GM18511 (cell line): ENCODE measurements at regions not wholly inside any gene's neighbourhood (a gene's known extent, or its start where the extent isn't known, plus 50 kb on each side); places are given as distances from the start of the nearest gene placed in this dataset.
"Not testable (repeated sequence)": the region's sequence is repeated elsewhere in the genome, so short reads cannot be mapped to it uniquely, and the experiment has no call there.

Experiments used
- ATAC-seq: cut with Tn5 transposase; IDR thresholded peaks from one replicate; pipeline ENCODE4 v1.9.1; 2021; ENCODE audit warnings: mild to moderate bottlenecking, moderate library complexity; ENCODE audit not compliant: unreplicated experiment

DNA sequence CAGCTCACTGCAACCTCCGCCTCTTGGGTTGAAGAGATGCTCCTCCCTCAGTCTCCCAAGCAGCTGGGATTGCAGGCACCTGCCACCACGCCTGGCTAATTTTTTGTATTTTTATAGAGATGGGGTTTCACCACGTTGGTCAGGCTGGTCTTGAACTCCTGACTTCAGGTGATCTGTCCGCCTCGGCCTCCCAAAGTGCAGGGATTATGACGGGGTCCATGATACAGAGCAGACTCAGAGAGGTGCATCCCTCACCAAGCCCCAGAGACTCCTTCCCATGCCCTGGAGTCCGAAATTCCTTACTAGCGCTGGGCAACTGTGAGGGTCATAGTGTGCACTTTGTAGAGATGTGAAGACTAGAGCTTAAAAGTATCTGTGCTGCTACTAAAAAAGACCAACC lies 99.8 kb upstream of the IRX4 start:
- not testable (repeated sequence) for ATAC-seq

GRCh38 chr5:1975898-1976765 lies 93.4 kb upstream of the IRX4 start:
- ATAC-seq: no peak

DNA sequence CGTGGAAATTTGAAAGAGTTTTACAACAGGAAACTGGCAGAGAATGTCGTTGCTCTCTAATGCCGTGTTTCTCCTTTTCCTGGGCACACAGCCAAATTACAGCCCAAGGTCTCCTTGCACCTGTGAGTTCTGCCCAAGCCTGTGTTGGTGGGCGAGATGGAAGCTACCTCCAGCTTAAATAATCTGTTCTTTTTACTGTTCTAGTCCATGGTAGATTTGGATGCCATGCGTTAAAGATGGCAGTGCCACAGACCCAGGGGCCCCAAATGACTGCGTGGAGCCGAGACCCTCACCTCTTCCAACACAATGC lies 92.6 kb upstream of the IRX4 start:
- no peak for ATAC-seq

GRCh38 chr5:1974501-1975405 lies 92.0 kb upstream of the IRX4 start:
- ATAC-seq: no peak

DNA sequence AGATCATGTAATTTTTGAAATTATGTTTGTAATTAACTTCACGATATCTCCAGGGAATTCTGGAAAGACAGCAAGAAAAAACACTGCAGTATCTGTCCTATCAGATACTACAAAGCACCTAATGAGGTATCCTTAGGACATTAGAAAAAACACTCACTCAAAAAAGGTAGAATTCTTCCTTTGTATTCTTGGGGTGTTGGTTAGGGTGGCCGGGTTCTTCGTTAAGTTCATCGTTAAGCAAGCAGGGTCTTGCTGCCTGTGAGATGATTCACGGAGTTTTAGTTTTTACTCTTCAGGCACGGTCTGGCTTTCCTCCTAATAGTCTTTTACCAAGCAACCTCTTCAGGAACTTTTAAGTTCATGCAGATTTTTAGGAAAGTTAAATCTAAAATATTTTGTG lies 91.4 kb upstream of the IRX4 start:
- ATAC-seq: no peak

DNA sequence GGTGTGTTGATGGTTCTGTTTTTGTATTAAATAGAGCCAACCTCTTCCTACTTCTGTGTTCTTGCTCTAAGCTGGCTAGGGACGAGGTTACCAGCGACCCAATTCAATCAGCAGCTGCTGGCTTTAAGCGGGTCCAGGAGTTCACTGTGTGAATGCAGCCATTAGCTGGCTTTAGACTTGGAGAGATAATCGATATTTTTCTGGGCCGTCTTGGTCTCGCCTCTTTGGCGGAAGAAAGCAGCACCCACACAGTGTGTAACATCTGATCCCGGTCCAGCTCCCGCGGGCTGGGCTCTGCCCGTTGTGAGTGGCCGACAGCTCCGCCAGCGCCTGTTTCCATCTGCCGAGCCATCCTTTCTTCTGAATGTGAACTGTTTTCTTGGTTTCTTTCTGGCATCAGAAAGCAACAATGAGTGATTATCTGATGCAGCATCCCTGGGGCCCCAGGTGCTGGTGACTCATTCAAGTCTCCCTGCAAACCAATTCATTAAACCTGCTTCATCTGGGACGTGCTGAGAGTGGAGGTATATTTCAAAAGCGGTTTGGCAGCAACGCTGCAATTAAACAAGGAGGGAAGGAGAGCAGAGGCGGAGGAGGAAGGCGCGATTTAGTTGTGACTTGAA lies 90.8 kb upstream of the IRX4 start:
- no peak for ATAC-seq

DNA sequence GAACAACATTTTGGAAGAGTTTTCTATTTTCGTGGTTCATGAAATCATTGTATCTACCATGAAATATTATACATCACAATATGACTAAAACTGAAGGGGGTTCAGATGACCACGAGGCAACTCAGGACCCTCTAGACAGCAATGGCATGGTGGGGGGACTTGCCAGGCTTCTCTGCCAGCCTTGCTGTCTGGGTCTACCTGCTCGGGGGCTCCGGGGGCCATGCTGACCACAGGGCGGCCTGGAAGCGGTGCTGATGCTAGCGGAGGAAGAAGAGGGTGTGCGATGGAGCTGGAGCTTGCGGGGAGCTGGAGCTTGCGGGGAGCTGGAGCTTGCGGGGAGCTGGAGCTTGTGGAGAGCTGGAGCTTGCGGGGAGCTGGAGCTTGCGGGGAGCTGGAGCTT lies 89.2 kb upstream of the IRX4 start:
- no peak for ATAC-seq

- ATAC-seq: no peak
These were observed 85.0 kb upstream of the IRX4 start for GRCh38 chr5:1967736-1968135.

DNA sequence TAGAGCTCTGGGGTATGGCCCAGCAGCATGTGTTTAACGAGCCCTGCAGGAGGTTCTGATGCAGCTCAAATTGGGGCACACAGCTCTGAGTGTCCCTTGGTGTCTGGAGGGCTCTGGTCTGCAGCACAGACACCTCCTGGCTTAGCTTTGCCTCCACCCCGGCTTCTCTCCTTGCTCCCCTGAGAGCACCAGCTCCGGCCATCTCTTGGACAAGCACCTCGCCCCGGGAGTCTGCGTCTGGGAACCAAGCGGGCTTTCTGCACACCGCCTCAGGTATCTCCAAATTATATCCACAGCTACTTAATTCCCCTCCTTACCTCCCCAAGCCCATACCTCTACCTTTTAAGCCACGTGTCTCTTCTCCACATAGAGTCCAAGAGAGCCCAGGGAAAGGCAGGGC lies 83.7 kb upstream of the IRX4 start:
- no peak for ATAC-seq

- ATAC-seq: no peak
These were observed 83.2 kb upstream of the IRX4 start for GRCh38 chr5:1965925-1966324.

GRCh38 chr5:1963941-1964451 lies 81.3 kb upstream of the IRX4 start:
- ATAC-seq: no peak

GRCh38 chr5:1963358-1963757 lies 80.6 kb upstream of the IRX4 start:
- ATAC-seq: no peak

- no peak for ATAC-seq
These were observed 80.1 kb upstream of the IRX4 start for GRCh38 chr5:1962619-1963355.

GRCh38 chr5:1961952-1962595 lies 79.3 kb upstream of the IRX4 start:
- no peak for ATAC-seq

- ATAC-seq: no peak
These were observed 78.7 kb upstream of the IRX4 start for GRCh38 chr5:1961304-1961946.

GRCh38 chr5:1960595-1961303 lies 78.0 kb upstream of the IRX4 start:
- no peak for ATAC-seq

DNA sequence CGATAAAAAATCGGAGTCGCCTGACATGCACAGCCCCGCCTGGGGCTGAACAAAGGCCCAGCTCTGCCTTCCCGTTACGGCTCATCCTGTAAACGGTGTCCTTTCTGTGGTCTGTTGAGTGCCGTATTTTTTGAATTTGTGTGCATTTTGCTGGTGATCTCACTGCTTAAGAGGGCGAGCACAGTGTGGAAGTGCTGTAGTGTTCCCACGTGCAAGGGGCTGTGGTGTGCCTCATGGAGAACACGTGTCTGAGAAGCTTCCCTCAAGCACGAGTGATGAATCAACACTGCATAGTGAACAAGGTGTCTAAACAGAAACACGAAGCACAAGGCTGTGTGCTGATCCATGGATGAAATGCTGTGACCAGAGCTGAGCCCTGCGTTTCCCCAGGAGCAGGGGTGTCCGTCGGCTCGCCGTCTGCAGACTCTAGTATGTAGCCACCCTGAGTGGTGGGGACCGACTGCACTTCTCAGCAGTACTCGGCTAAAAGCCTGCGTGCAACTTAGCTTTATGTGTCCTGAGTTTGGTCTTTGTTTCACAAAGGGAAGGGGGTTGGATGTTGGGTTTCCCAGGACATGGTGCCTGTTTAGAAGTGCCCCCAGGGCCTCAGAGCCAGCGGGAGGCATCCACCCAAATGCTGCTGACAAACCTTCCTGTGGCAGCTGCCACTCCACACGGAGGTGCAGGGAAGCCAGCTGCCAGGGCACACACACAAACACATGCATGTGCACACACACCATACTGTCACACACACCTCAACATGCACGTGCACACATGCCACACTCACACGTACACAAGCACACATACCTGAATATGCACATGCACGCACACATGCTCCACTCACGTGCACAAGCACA lies 77.2 kb upstream of the IRX4 start:
- no peak for ATAC-seq

DNA sequence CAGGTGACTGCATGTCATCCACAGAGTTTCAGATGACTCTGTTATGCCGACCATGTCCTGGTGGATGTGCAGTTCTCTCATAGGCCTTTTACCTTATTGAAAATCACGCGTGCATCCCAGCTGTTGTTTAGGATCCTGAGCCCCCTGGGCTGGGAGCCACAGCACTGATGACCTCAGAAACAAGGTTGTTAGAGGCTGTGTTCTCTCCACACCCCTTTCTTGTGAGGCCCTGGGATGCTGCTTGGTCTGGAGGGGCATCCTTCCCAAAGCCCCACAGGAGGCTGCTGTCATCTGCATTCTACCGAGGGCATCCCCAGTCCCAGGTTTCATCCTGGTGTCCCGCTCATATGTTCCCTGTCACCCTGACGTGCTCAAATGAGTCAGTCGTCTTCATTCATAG lies 76.5 kb upstream of the IRX4 start:
- ATAC-seq: no peak
